ENCODE measurements at regions not wholly inside any gene's neighbourhood (a gene's known extent, or its start where the extent isn't known, plus 50 kb on each side); places are given as distances from the start of the nearest gene placed in this dataset.

DNA sequence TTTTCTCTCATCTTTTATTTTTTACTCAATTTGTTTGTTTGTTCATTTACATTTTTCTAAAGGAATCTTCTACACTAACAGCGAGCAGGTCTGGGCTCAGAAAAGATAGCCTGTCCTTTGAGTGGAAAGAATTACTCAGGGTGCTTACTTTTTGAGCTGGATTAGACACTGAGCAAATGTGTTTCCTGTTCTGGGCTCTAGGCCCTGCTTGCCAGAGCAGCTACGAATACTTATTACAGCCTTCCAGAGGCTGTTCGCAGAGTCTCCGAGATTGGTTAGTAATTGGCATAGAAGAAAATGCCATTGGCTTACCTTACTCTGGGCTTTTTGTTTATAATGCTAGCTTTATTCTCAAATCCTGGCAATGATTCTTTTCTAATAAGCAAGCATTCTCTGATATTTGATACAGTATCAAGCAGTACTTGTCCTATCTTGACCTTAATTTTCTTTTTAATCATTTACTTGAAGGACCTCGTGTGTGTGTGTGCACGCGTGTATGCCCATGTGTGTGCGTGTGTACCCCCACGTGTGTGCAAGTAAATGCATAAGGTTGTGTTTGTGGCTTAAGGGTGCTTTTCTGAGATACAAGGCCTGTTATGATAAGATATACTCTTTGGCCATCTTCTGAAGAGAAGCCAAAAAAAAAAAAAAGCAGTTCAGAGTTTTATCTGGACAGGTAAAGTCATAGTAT is 76.2 kb upstream of the GRXCR1 start:
- Histone ChIP-seq H3K4me1 (no peaks in the 10 kb centered on the region), H3K36me3 (no peaks in the 10 kb centered on the region), H3K4me3 (no peak overlapping the region), H3K9me3 (no peaks in the 10 kb centered on the region), H3K27me3 (peaks cover 0 to 6% (median 2%) of the 10 kb centered on the region in 4 donors), H3K27ac (no peak overlapping the region)
- ATAC-seq (no peak), DNase-seq (no peak), FAIRE-seq (no peak)
- TF ChIP-seq CTCF (IDR thresholded peaks at IDR 0.05): no peak
- 45 to 64% methylated on average over 9 of the region's 9 CpGs for WGBS, 2 donors
- intact Hi-C loops (cut with DNase I): no loop called here

DNA sequence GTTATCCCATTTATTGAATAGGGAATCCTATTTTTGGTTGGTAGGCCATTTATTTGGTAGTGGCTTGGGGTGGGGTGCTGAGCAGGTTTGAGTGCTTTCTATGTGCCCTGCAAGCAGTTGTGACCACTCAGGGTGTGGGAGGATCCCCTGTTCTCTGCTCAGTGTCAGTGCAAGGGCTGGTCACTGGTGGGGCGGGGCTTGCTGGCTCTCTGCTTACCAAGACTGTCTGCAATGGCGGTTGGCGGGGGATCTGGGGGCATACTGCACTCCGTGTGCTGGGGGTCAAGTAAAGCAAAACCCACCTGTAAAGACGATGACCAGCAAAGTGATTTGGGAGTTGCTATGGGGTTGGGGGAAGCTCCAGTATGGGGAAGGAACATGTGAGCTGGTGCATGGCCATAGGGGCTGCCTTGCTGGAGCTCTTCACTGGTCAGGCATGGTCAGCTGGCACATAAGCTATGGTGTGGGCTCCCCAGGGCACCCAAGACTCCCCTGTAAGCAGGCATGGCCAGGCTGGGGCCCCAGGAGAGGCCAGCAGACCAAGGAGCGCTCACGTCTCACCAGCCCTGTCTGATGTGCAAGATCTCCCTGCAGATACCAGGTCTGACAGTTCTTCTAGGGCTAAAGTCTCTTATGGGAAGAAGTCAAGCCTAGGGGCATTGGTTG is 83.0 kb upstream of the GRXCR1 start:
- ATAC-seq (no peak), FAIRE-seq (no peak), DNase-seq (peak in 1 of 6 donors; percentile 35)
- 74 to 82% methylated on average over 7 of the region's 7 CpGs for WGBS, 2 donors
- TF ChIP-seq CTCF (IDR thresholded peaks at IDR 0.05): no peak
- Histone ChIP-seq H3K9me3 (no peaks in the 10 kb centered on the region), H3K27me3 (no peaks in the 10 kb centered on the region), H3K27ac (no peak overlapping the region), H3K36me3 (no peaks in the 10 kb centered on the region), H3K4me3 (no peak overlapping the region), H3K4me1 (no peaks in the 10 kb centered on the region)
- intact Hi-C loops (cut with DNase I): no loop called here

DNA sequence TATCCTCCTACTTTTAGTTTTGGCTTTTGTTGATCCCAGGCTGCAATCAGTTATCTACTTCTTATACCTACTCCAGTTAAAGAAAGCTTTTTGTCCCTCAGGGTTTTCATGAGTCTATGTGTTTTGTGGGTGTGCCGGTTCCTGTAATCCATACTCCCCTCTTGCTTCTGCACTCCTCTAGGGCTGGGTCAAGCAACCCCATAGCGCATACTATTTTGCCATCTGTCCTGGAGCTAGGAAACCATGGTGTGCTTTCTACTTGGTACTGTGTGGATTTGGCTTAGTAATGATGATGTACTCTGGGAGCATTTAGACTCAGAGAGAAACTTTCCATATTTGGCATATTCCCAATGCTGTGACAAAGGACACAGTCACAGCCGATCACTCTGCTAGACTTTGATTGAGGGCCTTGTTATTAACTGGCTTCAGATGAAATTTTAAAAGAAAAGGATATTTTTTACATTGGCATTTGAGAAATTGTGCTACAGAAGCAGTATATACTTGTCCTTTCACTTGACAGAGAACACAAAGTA is 86.1 kb upstream of the GRXCR1 start:
- intact Hi-C loops (cut with DNase I): no loop called here
- WGBS, 2 donors: 71 to 77% methylated on average over 3 of the region's 3 CpGs
- Histone ChIP-seq H3K27ac (no peak overlapping the region), H3K27me3 (no peaks in the 10 kb centered on the region), H3K9me3 (no peaks in the 10 kb centered on the region), H3K4me1 (no peaks in the 10 kb centered on the region), H3K4me3 (no peak overlapping the region), H3K36me3 (no peaks in the 10 kb centered on the region)
- no peak for DNase-seq
- ATAC-seq: no peak
- no peak for TF ChIP-seq CTCF (IDR thresholded peaks at IDR 0.05)
- no peak for FAIRE-seq

GRCh38 chr4:42789041-42789567 is 103.4 kb upstream of the GRXCR1 start:
- Histone ChIP-seq H3K9me3 (no peaks in the 10 kb centered on the region), H3K4me3 (no peak overlapping the region), H3K27me3 (no peaks in the 10 kb centered on the region), H3K4me1 (no peaks in the 10 kb centered on the region), H3K36me3 (no peaks in the 10 kb centered on the region), H3K27ac (no peak overlapping the region)
- WGBS, 2 donors: 41 to 73% methylated on average over 1 of the region's 1 CpG
- no peak for TF ChIP-seq CTCF (IDR thresholded peaks at IDR 0.05)
- FAIRE-seq (no peak), ATAC-seq (no peak), DNase-seq (no peak)
- intact Hi-C loops (cut with DNase I): no loop called here

- no peak overlapping the region for H3K27ac ChIP-seq
- H3K36me3 ChIP-seq: no peaks in the 10 kb centered on the region
- no peaks in the 10 kb centered on the region for H3K9me3 ChIP-seq
- intact Hi-C loops (cut with DNase I): no loop called here
- ATAC-seq (no peak), DNase-seq (peak in 1 of 6 donors; percentile 45), FAIRE-seq (no peak)
- 89 to 92% methylated on average over 6 of the region's 6 CpGs for WGBS, 2 donors
- no peak for TF ChIP-seq CTCF (IDR thresholded peaks at IDR 0.05)
- no peaks in the 10 kb centered on the region for H3K4me1 ChIP-seq
- H3K4me3 ChIP-seq: no peak overlapping the region
- no peaks in the 10 kb centered on the region for H3K27me3 ChIP-seq
Measured at GRCh38 chr4:42787079-42787463, 105.4 kb upstream of the GRXCR1 start.
